Superior temporal gyrus (tissue), 1 donor: ENCODE measurements at regions not wholly inside any gene's neighbourhood (a gene's known extent, or its start where the extent isn't known, plus 50 kb on each side); places are given as distances from the start of the nearest gene placed in this dataset.

Experiments
- DNase-seq: peaks from one replicate; pipeline ENCODE4 v3.0.0-alpha.2; 2016; ENCODE audit errors: extremely low spot score

GRCh38 chr3:165283328-165283727 lies 87.1 kb upstream of the SLITRK3 start:
- DNase-seq: no peak

- DNase-seq: no peak
Observed at GRCh38 chr3:165279471-165279870, 83.3 kb upstream of the SLITRK3 start.

DNA sequence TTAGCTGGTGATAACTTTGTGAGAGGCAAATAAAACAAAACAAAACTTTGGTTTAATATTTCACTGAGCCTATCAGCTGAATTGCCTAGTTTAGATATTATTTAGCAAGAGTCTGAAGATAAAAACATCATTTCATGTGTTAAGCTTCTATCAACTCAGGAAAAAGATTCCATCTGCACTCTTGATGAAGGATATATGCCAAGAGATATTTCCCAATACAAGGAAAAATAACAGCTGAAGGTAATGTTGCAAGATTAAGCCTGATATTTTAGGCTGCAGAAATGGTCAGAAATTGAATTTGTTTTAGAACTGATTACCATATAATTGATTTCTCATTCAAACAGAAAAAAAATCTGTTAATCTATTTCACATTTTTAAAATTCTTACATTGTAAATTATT lies 77.2 kb upstream of the SLITRK3 start:
- no peak for DNase-seq

DNA sequence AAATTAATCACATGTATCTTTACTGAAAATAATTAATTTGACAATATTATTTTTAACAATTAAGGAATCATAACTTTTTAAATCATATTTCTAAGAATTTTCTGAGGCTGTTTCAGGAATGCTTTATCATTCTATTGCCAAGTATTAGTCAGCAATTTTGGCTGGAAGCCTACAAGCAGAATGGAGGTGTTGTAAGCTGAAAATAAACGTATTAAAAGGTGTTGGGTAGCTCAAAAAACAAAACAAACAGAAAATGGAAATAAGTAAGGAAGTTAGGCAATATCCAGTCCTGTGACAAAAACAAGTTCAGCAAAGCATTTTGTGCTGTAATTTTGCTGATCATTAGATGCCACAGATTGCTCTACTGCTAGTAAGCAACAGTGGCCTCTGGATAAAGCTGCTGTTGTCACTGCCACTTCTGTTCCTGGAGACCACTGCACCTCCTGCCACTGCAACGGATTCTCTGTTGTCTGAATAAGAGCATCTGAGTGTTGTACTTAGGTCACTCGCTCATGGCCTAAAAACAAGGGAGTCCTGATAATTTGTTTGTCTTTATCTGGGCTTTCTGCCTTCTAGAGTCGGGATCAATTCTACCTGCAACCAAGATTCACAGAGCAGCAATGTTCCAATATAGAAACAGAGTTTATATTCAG lies 63.5 kb upstream of the SLITRK3 start:
- no peak for DNase-seq

- peak; percentile 62 for DNase-seq
Observed at GRCh38 chr3:165256554-165257065, 60.4 kb upstream of the SLITRK3 start.

DNA sequence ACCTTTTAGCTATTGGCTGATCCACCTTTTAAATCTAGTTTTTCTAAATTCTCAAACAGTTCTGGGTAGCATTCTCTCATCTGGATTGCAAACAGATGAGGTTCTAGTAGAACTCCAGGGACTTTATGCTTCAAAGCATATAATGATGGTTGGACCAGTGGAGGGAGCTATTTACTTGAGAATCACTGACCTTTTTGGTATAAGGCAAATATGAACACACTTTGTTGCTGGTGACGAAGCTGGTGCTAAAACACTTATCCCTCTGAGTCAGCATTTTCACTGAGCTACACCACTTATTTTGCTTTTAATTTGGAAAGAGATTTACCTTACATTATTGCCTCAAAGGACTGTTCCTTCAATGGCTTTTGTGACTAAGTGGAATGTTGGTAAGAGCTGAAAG lies 58.6 kb upstream of the SLITRK3 start:
- DNase-seq: peak; percentile 52
